ENCODE measurements at regions not wholly inside any gene's neighbourhood (a gene's known extent, or its start where the extent isn't known, plus 50 kb on each side); places are given as distances from the start of the nearest gene placed in this dataset.

DNA sequence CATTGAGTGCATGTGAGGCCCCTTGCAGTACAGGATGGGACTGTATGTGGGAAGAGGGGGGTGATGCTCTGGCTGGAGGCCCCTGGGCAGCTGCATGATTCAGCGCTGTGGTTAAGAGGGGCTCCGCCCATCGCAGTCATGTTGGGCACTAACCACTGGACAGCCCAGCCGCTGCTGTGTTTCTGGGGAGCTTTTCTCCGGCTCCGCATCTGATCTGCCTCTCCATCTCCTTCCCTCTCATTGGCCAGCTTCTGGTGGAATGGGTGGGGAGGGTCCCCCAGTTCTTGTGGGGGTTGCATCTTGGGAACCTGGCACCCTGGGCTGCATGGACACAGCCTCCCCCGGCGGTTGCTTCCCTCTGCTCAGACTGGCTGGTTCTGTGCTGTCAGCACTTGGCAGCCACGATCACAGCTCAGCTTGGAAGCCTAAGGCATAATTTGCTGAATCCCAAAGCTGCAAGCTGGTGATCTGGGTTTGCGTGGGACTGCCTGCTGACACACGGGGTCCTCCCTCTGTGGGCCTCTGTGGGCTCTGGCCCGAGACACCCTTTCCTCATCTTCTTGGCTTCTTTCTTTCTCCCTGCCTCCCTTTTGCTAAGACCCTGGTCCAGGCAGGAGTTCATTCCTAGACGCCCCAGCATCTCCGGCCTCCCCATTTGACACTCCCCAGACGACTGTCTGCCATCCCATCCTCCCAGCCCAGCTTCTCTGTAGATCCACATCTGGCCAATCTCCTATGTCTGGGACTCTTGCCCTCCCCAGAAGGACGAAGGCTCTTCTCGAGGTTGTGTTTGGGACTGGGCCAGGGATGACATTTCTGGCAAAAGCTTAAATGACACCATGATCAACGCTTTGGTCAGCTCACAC, 168.3 kb downstream of the SEC14L1 start:
- intact Hi-C loops (cut with micrococcal nuclease) = no loop called here

DNA sequence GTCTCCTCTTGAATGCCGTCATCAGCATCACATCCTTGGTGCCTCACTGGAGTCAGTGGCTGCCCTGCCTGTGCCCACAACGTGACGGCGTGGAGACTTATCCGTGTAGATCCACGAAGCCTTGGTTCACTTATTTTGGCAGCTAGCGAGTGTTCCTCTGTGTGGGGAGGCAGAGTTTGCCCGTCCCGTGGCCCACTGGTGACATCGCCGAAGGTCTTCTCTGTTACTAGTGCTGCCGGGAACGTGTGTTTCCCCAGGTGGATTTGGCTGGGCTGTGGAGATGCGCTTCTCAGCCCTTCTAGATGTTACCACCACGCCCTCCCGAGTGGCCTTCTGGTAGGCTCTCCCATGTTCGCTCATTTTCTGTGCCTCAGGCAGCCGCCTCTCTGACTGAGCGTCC, 169.6 kb downstream of the SEC14L1 start:
- no peaks in the 10 kb centered on the region for H3K36me3 Mint-ChIP-seq
- H3K9me3 ChIP-seq (ENCODE audit: control insufficient read depth in 2 of 3, low read length in 3 of 3) = no peaks in the 10 kb centered on the region
- no peaks in the 10 kb centered on the region for H3K27me3 ChIP-seq (ENCODE audit: control insufficient read depth in 2 of 2, insufficient read depth in 2 of 2, low read length in 2 of 2)
- ChIA-PET POLR2A (no interaction called here), CTCF (no interaction called here)
- H3K4me1 Mint-ChIP-seq = peaks cover 0 to 4% (median 0%) of the 10 kb centered on the region in 7 donors
- no peaks in the 10 kb centered on the region for H3K4me1 ChIP-seq (ENCODE audit: control insufficient read depth in 2 of 2, insufficient read depth in 2 of 2, low read length in 2 of 2)
- H3K9me3 Mint-ChIP-seq = no peaks in the 10 kb centered on the region
- no peaks in the 10 kb centered on the region for H3K36me3 ChIP-seq (ENCODE audit: control insufficient read depth in 2 of 3, insufficient read depth in 3 of 3, low read length in 3 of 3)
- H3K27ac ChIP-seq (ENCODE audit: low read depth, low read length) = no peak overlapping the region
- no peak overlapping the region for H3K4me3 ChIP-seq (ENCODE audit: low read length)
- DNase-seq = no peak
- peaks cover 0 to 3% (median 0%) of the 10 kb centered on the region in 5 donors for H3K27me3 Mint-ChIP-seq
- peak overlapping the region in 2 of 9 donors; percentile 70 to 81 for H3K27ac Mint-ChIP-seq
- H3K4me3 Mint-ChIP-seq = no peak overlapping the region
- intact Hi-C loops (cut with micrococcal nuclease) = no loop called here
- no peak for ATAC-seq

More for the DNA sequence above, 168.3 kb downstream of the SEC14L1 start:
- Histone ChIP-seq H3K27ac (ENCODE audit: low read depth, low read length) (no peak overlapping the region), H3K4me3 (ENCODE audit: low read length) (no peak overlapping the region), H3K9me3 (ENCODE audit: control insufficient read depth in 2 of 3, low read length in 3 of 3) (no peaks in the 10 kb centered on the region), H3K36me3 (ENCODE audit: control insufficient read depth in 2 of 3, insufficient read depth in 3 of 3, low read length in 3 of 3) (no peaks in the 10 kb centered on the region), H3K27me3 (ENCODE audit: control insufficient read depth in 2 of 2, insufficient read depth in 2 of 2, low read length in 2 of 2) (no peaks in the 10 kb centered on the region), H3K4me1 (ENCODE audit: control insufficient read depth in 2 of 2, insufficient read depth in 2 of 2, low read length in 2 of 2) (no peaks in the 10 kb centered on the region)
- peaks cover 0 to 3% (median 0%) of the 10 kb centered on the region in 5 donors for H3K27me3 Mint-ChIP-seq
- peaks cover 0 to 4% (median 0%) of the 10 kb centered on the region in 7 donors for H3K4me1 Mint-ChIP-seq
- H3K9me3 Mint-ChIP-seq = no peaks in the 10 kb centered on the region
- H3K4me3 Mint-ChIP-seq = no peak overlapping the region
- ChIA-PET POLR2A (no interaction called here), CTCF (no interaction called here)
- no peaks in the 10 kb centered on the region for H3K36me3 Mint-ChIP-seq
- ATAC-seq = peak; percentile 59
- no peak overlapping the region for H3K27ac Mint-ChIP-seq
- no peak for DNase-seq

DNA sequence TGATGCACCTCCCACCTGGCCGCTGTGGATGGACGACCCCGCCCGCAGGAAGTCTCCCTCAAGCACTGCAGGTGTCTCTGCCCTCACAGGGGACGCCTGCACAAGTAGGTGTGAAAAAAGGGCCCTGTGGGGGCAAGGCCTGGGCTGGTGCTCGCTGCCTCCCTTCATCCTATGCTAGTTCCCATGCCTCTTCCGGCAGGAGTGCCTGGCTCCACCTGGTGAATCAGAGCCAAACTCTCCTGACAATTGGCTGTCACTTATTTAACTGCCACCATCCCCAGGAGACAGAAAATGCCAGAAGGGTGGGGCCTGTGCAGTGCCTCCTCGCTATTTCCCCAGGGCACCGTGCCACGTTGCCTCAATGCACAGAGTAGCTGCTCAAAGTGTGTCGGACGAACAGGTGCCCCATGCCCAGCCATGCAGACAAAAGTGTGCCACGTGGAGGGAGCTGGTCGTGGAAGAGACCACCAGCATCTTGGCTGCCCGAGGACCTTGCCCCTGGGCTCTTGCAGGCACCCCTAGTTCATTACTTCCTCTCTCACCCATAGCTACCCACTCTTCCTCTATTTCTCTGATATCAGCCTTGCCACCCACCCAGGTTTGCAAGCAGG, 170.7 kb downstream of the SEC14L1 start:
- Histone ChIP-seq H3K4me1 (ENCODE audit: control insufficient read depth in 2 of 2, insufficient read depth in 2 of 2, low read length in 2 of 2) (no peaks in the 10 kb centered on the region), H3K27me3 (ENCODE audit: control insufficient read depth in 2 of 2, insufficient read depth in 2 of 2, low read length in 2 of 2) (no peaks in the 10 kb centered on the region), H3K9me3 (ENCODE audit: control insufficient read depth in 2 of 3, low read length in 3 of 3) (no peaks in the 10 kb centered on the region), H3K27ac (ENCODE audit: low read depth, low read length) (no peak overlapping the region), H3K4me3 (ENCODE audit: low read length) (no peak overlapping the region), H3K36me3 (ENCODE audit: control insufficient read depth in 2 of 3, insufficient read depth in 3 of 3, low read length in 3 of 3) (no peaks in the 10 kb centered on the region)
- no peak overlapping the region for H3K4me3 Mint-ChIP-seq
- intact Hi-C loops (cut with micrococcal nuclease) = no loop called here
- H3K9me3 Mint-ChIP-seq = no peaks in the 10 kb centered on the region
- no peaks in the 10 kb centered on the region for H3K36me3 Mint-ChIP-seq
- H3K27me3 Mint-ChIP-seq = peaks cover 0 to 3% (median 0%) of the 10 kb centered on the region in 5 donors
- DNase-seq (no peak), ATAC-seq (no peak)
- peaks cover 0 to 4% (median 0%) of the 10 kb centered on the region in 7 donors for H3K4me1 Mint-ChIP-seq
- CTCF ChIA-PET = interaction anchor here (0.5 to 0.6 kb wide), 2 partner anchors 161 to 570 kb away, joined by 3 read pairs; no protein-coding TSS in a partner anchor
- POLR2A ChIA-PET = no interaction called here
- no peak overlapping the region for H3K27ac Mint-ChIP-seq

DNA sequence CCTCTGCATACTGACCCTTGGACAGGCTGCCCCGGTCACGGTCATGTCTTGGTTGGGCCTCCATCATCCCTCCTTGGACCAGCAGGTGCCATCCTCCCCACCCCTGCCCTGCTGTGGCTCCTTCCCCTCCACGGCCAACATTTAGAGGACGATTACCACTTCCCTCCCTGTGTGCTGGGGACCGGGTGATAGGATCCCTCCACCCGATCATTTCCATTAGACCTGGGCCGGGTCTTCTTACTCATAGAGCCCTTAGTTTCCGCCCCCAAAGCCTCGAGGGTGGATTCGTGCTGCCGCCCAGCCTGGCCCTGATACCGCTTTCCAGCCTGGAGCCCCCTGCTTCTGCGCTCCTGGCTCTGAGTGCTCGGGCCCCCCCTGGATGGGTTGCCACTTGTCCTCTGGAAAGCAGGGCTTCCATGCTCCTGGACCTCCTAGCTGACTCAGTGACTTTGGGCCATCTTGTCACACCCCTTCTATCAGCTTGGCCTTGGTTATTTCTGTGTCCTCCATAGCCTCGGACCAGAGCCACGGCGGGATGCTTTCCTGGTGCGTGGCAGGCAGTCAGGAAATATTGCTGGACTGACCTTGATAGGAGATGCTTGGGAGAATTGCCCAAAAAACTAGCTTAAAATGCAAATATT, 171.4 kb downstream of the SEC14L1 start:
- ChIA-PET CTCF (interaction anchor here (0.5 kb wide), 1 partner anchor 569 kb away, joined by 3 read pairs; no protein-coding TSS in a partner anchor), POLR2A (no interaction called here)
- no peak for DNase-seq
- no peaks in the 10 kb centered on the region for H3K4me1 ChIP-seq (ENCODE audit: control insufficient read depth in 2 of 2, insufficient read depth in 2 of 2, low read length in 2 of 2)
- Mint-ChIP-seq H3K4me1 (peaks cover 0 to 4% (median 0%) of the 10 kb centered on the region in 7 donors), H3K27ac (no peak overlapping the region), H3K27me3 (peaks cover 0 to 3% (median 0%) of the 10 kb centered on the region in 5 donors), H3K36me3 (no peaks in the 10 kb centered on the region), H3K9me3 (no peaks in the 10 kb centered on the region), H3K4me3 (no peak overlapping the region)
- H3K4me3 ChIP-seq (ENCODE audit: low read length) = no peak overlapping the region
- intact Hi-C loops (cut with micrococcal nuclease) = no loop called here
- no peak for ATAC-seq
- H3K9me3 ChIP-seq (ENCODE audit: control insufficient read depth in 2 of 3, low read length in 3 of 3) = no peaks in the 10 kb centered on the region
- no peak overlapping the region for H3K27ac ChIP-seq (ENCODE audit: low read depth, low read length)
- H3K27me3 ChIP-seq (ENCODE audit: control insufficient read depth in 2 of 2, insufficient read depth in 2 of 2, low read length in 2 of 2) = no peaks in the 10 kb centered on the region
- H3K36me3 ChIP-seq (ENCODE audit: control insufficient read depth in 2 of 3, insufficient read depth in 3 of 3, low read length in 3 of 3) = no peaks in the 10 kb centered on the region

DNA sequence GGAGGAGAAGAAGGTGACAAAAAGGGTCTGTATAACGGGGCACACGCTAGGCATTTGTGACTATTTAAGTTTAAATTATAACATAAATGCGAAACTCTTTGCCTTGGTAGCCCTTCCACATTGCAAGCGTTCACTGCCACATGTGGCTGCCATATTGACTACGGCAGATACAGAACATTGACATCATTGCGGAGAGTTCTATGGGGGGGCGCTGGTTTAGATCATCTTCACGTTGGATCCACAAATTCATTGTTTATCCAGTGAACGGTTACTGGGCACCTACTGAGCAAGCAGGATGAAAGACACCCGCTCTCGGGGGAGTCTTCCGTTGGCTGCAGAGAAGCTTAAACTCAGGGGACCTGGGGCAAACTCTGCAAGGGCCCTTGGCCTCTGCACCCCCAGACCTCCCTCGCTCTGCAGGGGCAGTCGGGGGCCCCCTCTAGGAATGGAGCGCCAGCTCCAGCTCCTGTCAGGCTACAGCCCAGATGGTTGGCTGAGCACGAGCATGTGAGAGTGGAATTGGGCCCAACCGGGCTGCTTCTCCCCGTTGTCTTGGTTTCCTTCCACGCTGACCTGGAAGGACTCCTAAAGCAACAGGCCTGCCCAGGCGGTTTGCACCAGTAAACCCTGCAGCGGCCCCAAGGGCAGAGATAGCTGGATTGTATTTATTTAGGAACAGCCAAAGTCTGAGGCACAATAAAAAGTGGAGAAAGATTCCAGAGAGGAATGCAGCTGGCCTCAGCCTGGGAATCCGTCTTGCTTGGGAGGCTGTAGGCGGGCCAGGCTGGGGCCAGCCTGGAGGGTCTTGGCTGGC, 172.2 kb downstream of the SEC14L1 start:
- DNase-seq (no peak), ATAC-seq (no peak)
- Mint-ChIP-seq H3K4me1 (peaks cover 0 to 4% (median 0%) of the 10 kb centered on the region in 7 donors), H3K27ac (no peak overlapping the region), H3K9me3 (no peaks in the 10 kb centered on the region), H3K36me3 (no peaks in the 10 kb centered on the region), H3K4me3 (no peak overlapping the region), H3K27me3 (peaks cover 0 to 3% (median 0%) of the 10 kb centered on the region in 5 donors)
- Histone ChIP-seq H3K27ac (ENCODE audit: low read depth, low read length) (no peak overlapping the region), H3K4me1 (ENCODE audit: control insufficient read depth in 2 of 2, insufficient read depth in 2 of 2, low read length in 2 of 2) (no peaks in the 10 kb centered on the region), H3K4me3 (ENCODE audit: low read length) (no peak overlapping the region), H3K36me3 (ENCODE audit: control insufficient read depth in 2 of 3, insufficient read depth in 3 of 3, low read length in 3 of 3) (no peaks in the 10 kb centered on the region), H3K9me3 (ENCODE audit: control insufficient read depth in 2 of 3, low read length in 3 of 3) (no peaks in the 10 kb centered on the region), H3K27me3 (ENCODE audit: control insufficient read depth in 2 of 2, insufficient read depth in 2 of 2, low read length in 2 of 2) (no peaks in the 10 kb centered on the region)
- CTCF ChIA-PET = interaction anchor here (0.6 kb wide), 1 partner anchor 416 kb away, joined by 4 read pairs; no protein-coding TSS in a partner anchor
- intact Hi-C loops (cut with micrococcal nuclease) = no loop called here
- POLR2A ChIA-PET = no interaction called here

DNA sequence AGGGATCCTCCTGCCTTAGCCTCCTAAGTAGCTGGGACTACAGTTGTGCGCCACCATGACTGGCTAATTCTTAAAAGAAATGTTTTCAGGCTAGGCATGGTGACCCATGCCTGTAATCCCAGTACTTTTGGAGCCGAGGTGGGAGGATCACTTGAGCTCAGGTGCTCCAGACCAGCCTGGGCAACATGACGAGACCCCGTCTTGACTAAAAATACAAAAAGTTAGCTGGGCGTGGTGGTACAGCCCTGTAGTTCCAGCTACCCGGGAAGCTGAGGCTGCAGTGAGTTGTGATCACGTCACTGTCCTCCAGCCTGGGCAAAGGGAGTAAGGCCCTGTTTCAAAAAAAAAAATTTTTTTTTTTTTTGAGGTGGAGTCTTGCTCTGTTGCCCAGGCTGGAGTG, 173.1 kb downstream of the SEC14L1 start:
- H3K9me3 Mint-ChIP-seq = no peaks in the 10 kb centered on the region
- H3K4me1 Mint-ChIP-seq = peaks cover under 1 to 7% (median 3%) of the 10 kb centered on the region in 7 donors
- POLR2A ChIA-PET = interaction anchor here (0.6 kb wide), 1 partner anchor 123 kb away, joined by 3 read pairs; no protein-coding TSS in a partner anchor
- H3K27me3 Mint-ChIP-seq = peaks cover 0 to 3% (median 0%) of the 10 kb centered on the region in 5 donors
- Histone ChIP-seq H3K4me3 (ENCODE audit: low read length) (no peak overlapping the region), H3K4me1 (ENCODE audit: control insufficient read depth in 2 of 2, insufficient read depth in 2 of 2, low read length in 2 of 2) (no peaks in the 10 kb centered on the region), H3K36me3 (ENCODE audit: control insufficient read depth in 2 of 3, insufficient read depth in 3 of 3, low read length in 3 of 3) (no peaks in the 10 kb centered on the region), H3K27ac (ENCODE audit: low read depth, low read length) (no peak overlapping the region), H3K9me3 (ENCODE audit: control insufficient read depth in 2 of 3, low read length in 3 of 3) (no peaks in the 10 kb centered on the region), H3K27me3 (ENCODE audit: control insufficient read depth in 2 of 2, insufficient read depth in 2 of 2, low read length in 2 of 2) (no peaks in the 10 kb centered on the region)
- H3K4me3 Mint-ChIP-seq = no peak overlapping the region
- ATAC-seq (no peak), DNase-seq (no peak)
- no peak overlapping the region for H3K27ac Mint-ChIP-seq
- CTCF ChIA-PET = interaction anchor here (0.6 kb wide), 1 partner anchor 415 kb away, joined by 4 read pairs; no protein-coding TSS in a partner anchor
- intact Hi-C loops (cut with micrococcal nuclease) = no loop called here
- H3K36me3 Mint-ChIP-seq = no peaks in the 10 kb centered on the region
